A549 (cell line): ENCODE measurements at regions not wholly inside any gene's neighbourhood (a gene's known extent, or its start where the extent isn't known, plus 50 kb on each side); places are given as distances from the start of the nearest gene placed in this dataset.

Experiments used
- ATAC-seq, 2 experiments: fragments of 200-7000 bp in 1 of 2; fragments of >200 bp in 1 of 2; cut with Nextera tagmentation in 1 of 2; cut with Tn5 transposase in 1 of 2; 3 replicates each; pipeline versions ENCODE4 v1.8.0 to v1.9.1; 2018 to 2020; ENCODE audit warnings: mild to moderate bottlenecking in 1 of 2, moderate library complexity in 1 of 2
- CTCF ChIA-PET: fragments of 300-600 bp; sonication (Branson Sonifier 250); formaldehyde crosslinking; extraction: SDS; loops from one replicate; lab custom pipeline; 2021; ENCODE audit warnings: antibody characterized with exemption, inconsistent platforms; lab: Yijun Ruan, JAX
- POLR2A ChIA-PET: fragments of 350-600 bp; formaldehyde crosslinking; extraction: SDS; loops from one replicate; lab custom pipeline; 2021; ENCODE audit warnings: antibody characterized with exemption, inconsistent platforms; lab: Yijun Ruan, JAX
- DNase-seq, 2 experiments: peaks; one replicate each; pipeline versions ENCODE4 v3.0.0 to v3.0.0-alpha.2; 2011 to 2016; ENCODE audit warnings: low read depth in 1 of 2, low spot score in 1 of 2
- FAIRE-seq: peaks from 2 replicates; lab custom pipeline; 2011; peaks lifted over from hg19 to GRCh38; lab: Jason Lieb, UNC
- H3K27ac ChIP-seq, 2 experiments: fragments of >200 bp; sonication (Bioruptor Twin); formaldehyde crosslinking; 3 replicates each; pipeline ENCODE4 v1.5.1; 2016 to 2017
- H3K4me1 ChIP-seq: fragments of >200 bp; sonication (Bioruptor Twin); formaldehyde crosslinking; 3 replicates; pipeline ENCODE4 v1.6.1; 2016
- H3K4me2 ChIP-seq: fragments of >200 bp; sonication (Bioruptor Twin); formaldehyde crosslinking; 3 replicates; pipeline ENCODE4 v1.6.1; 2016
- H3K4me3 ChIP-seq: fragments of >200 bp; sonication (Bioruptor Twin); formaldehyde crosslinking; 3 replicates; pipeline ENCODE4 v1.5.1; 2016
- H3K9me3 ChIP-seq: fragments of >200 bp; sonication (Bioruptor Twin); formaldehyde crosslinking; 3 replicates; pipeline ENCODE4 v1.6.1; 2016
- BHLHE40 ChIP-seq: IDR thresholded peaks from 2 replicates; pipeline ENCODE4 v1.6.1; 2012; ENCODE audit warnings: low read depth, low read length, inconsistent platforms
- CBX8 ChIP-seq: fragments of 200-600 bp; sonication (generic); IDR thresholded peaks from 2 replicates; pipeline ENCODE4 v1.6.1; 2016
- CHD2 ChIP-seq: fragments of 150-350 bp; IDR thresholded peaks from 2 replicates; pipeline ENCODE4 v1.6.1; 2014; ENCODE audit warnings: low read length; ENCODE audit not compliant: partially characterized antibody
- EHMT2 ChIP-seq: fragments of 200-600 bp; sonication (generic); IDR thresholded peaks from 2 replicates; pipeline ENCODE4 v1.6.1; 2016; ENCODE audit warnings: antibody characterized with exemption, low read depth, mild to moderate bottlenecking, moderate library complexity
- FOSL2 ChIP-seq, 2 experiments: fragments of 450-650 bp in 1 of 2; fragments of >200 bp in 1 of 2; sonication (Bioruptor Twin) in 1 of 2; formaldehyde crosslinking; IDR thresholded peaks; 2 replicates each; pipeline versions ENCODE4 v1.5.0 to v1.6.1; 2016 to 2020; ENCODE audit warnings: mild to moderate bottlenecking in 1 of 2, moderate library complexity in 1 of 2
- GATA3 ChIP-seq: IDR thresholded peaks from 2 replicates; pipeline ENCODE4 v1.6.1; 2012; ENCODE audit warnings: borderline replicate concordance
- HDAC2 ChIP-seq: fragments of 200-600 bp; sonication (generic); IDR thresholded peaks from 2 replicates; pipeline ENCODE4 v1.6.1; 2016
- HEYL ChIP-seq: fragments of 250-450 bp; sonication (Bioruptor Pico); IDR thresholded peaks from 2 replicates; pipeline ENCODE4 v1.8.0; 2021; ENCODE audit warnings: mild to moderate bottlenecking, moderate library complexity
- HOXA7 ChIP-seq: fragments of 250-450 bp; sonication (Bioruptor Pico); IDR thresholded peaks from 2 replicates; pipeline ENCODE4 v1.5.0; 2020; ENCODE audit warnings: mild to moderate bottlenecking, moderate library complexity
- HOXB13 ChIP-seq: fragments of 250-450 bp; sonication (Bioruptor Pico); IDR thresholded peaks from 2 replicates; pipeline ENCODE4 v1.5.0; 2020; ENCODE audit warnings: low read depth, mild to moderate bottlenecking, moderate library complexity
- HOXB5 ChIP-seq: fragments of 250-450 bp; sonication (Bioruptor Pico); IDR thresholded peaks from 2 replicates; pipeline ENCODE4 v1.5.0; 2020; ENCODE audit warnings: mild to moderate bottlenecking, moderate library complexity
- KDM1A ChIP-seq: fragments of 200-600 bp; sonication (generic); IDR thresholded peaks from 2 replicates; pipeline ENCODE4 v1.6.1; 2016; ENCODE audit warnings: low read depth, mild to moderate bottlenecking
- KDM5A ChIP-seq: fragments of 200-600 bp; sonication (generic); IDR thresholded peaks from 2 replicates; pipeline ENCODE4 v1.6.1; 2016; ENCODE audit warnings: antibody characterized with exemption, mild to moderate bottlenecking
- MAZ ChIP-seq: fragments of 150-350 bp; IDR thresholded peaks from 2 replicates; pipeline ENCODE4 v1.6.1; 2014; ENCODE audit warnings: antibody characterized with exemption, low read depth, low read length, borderline replicate concordance
- NR3C1 ChIP-seq: fragments of >200 bp; sonication (Bioruptor Twin); formaldehyde crosslinking; IDR thresholded peaks from 3 replicates; pipeline ENCODE4 v1.6.1; 2017
- POLR2A ChIP-seq: IDR thresholded peaks from 2 replicates; pipeline ENCODE4 v1.6.1; 2012; ENCODE audit warnings: mild to moderate bottlenecking, low read length
- POLR2AphosphoS2 ChIP-seq: conservative IDR thresholded peaks from 2 replicates; pipeline ENCODE4 v1.6.1; 2012; ENCODE audit warnings: low read length, improper control_type of control experiment, inconsistent platforms
- RAD21 ChIP-seq, 2 experiments: fragments of >200 bp in 1 of 2; sonication (Bioruptor Twin) in 1 of 2; formaldehyde crosslinking in 1 of 2; IDR thresholded peaks in 1 of 2; conservative IDR thresholded peaks in 1 of 2; 2 replicates in 1 of 2; 3 replicates in 1 of 2; pipeline ENCODE4 v1.6.1; 2012 to 2018; ENCODE audit warnings: inconsistent platforms in 1 of 2
- RCOR1 ChIP-seq: fragments of 150-350 bp; IDR thresholded peaks from 2 replicates; pipeline ENCODE4 v1.6.1; 2014; ENCODE audit warnings: antibody characterized with exemption, low read length, low read depth
- RFX5 ChIP-seq: fragments of 450-650 bp; IDR thresholded peaks from 2 replicates; pipeline ENCODE4 v1.7.1; 2014; ENCODE audit warnings: antibody characterized with exemption, mild to moderate bottlenecking, moderate library complexity
- RNF2 ChIP-seq: fragments of 200-600 bp; sonication (generic); IDR thresholded peaks from 2 replicates; pipeline ENCODE4 v1.6.1; 2016; ENCODE audit warnings: low read depth, mild to moderate bottlenecking, antibody characterized with exemption, moderate library complexity, borderline replicate concordance
- SREBF2 ChIP-seq: fragments of 450-650 bp; IDR thresholded peaks from 2 replicates; pipeline ENCODE4 v1.6.1; 2014; ENCODE audit warnings: mild to moderate bottlenecking, moderate library complexity
- TFCP2L1 ChIP-seq: fragments of 250-450 bp; sonication (Bioruptor Pico); IDR thresholded peaks from 2 replicates; pipeline ENCODE4 v1.5.0; 2021; ENCODE audit warnings: mild to moderate bottlenecking
- TP53 ChIP-seq: fragments of 250-450 bp; sonication (Bioruptor Pico); IDR thresholded peaks from 2 replicates; pipeline ENCODE4 v1.5.0; 2021; ENCODE audit warnings: mild to moderate bottlenecking, moderate library complexity
- ZNF302 ChIP-seq: fragments of 250-450 bp; sonication (Bioruptor Pico); IDR thresholded peaks from 2 replicates; pipeline ENCODE4 v1.9.0; 2021; ENCODE audit warnings: inconsistent platforms, mild to moderate bottlenecking, moderate library complexity
- ZSCAN20 ChIP-seq: fragments of 250-450 bp; sonication (Bioruptor Pico); IDR thresholded peaks from 2 replicates; pipeline ENCODE4 v1.8.0; 2022; ENCODE audit warnings: mild to moderate bottlenecking, moderate library complexity
- WGBS: methylation state at CpG from one replicate; pipeline ENCODE4 v1.1.6; 2017; ENCODE audit errors: missing lambda C conversion rate; 5-methylcytosine and 5-hydroxymethylcytosine counted together
- TF ChIP-seq, protein P1 (sequence below): fragments of 200-600 bp; sonication (generic); IDR thresholded peaks from 2 replicates; pipeline ENCODE4 v1.6.1; 2016; ENCODE audit warnings: antibody characterized with exemption, mild to moderate bottlenecking, moderate library complexity
- TF ChIP-seq, protein P2 (sequence below): IDR thresholded peaks from 2 replicates; pipeline ENCODE4 v1.6.1; 2012; ENCODE audit warnings: low read depth, borderline replicate concordance
- TF ChIP-seq, protein P3 (sequence below): fragments of 450-650 bp; IDR thresholded peaks from 2 replicates; pipeline ENCODE4 v1.6.1; 2014; ENCODE audit warnings: antibody characterized with exemption
- TF ChIP-seq, protein P4 (sequence below): fragments of >200 bp; sonication (Bioruptor Twin); formaldehyde crosslinking; IDR thresholded peaks from 3 replicates; pipeline ENCODE4 v1.5.1; 2016
- TF ChIP-seq, protein P5 (sequence below): fragments of 250-450 bp; sonication (Bioruptor Pico); IDR thresholded peaks from 2 replicates; pipeline ENCODE4 v1.5.0; 2021; ENCODE audit warnings: mild to moderate bottlenecking, moderate library complexity, borderline replicate concordance

DNA sequence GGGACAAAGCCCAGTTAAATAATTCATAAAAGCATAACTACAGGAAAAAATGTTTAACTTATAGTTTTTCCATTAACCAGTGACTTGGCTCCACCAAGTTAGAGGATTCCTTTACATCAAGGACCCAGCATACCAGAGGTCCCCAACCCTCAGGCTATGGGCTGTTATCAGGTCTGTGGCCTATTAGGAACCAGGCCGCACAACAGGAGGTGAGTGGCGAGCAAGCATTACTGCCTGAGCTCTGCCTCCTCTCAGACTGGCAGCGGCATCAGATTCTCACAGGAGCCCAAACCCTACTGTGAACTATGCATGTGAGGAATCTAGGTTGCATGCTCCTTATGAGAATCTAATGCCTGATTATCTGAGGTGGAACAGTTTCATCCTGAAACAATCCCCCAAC, 303.1 kb downstream of the ELAVL2 start:
- ATAC-seq: no peak
- Histone ChIP-seq H3K4me1 (no peaks in the 10 kb centered on the region), H3K27ac (no peak overlapping the region), H3K9me3 (no peaks in the 10 kb centered on the region), H3K4me2 (no peak overlapping the region), H3K4me3 (no peak overlapping the region)
- FAIRE-seq: no peak
- ChIA-PET POLR2A (no interaction called here), CTCF (no interaction called here)
- 30% methylated on average over 3 of the region's 3 CpGs for WGBS
- DNase-seq: no peak
- TF ChIP-seq POLR2A: no peak
- TF ChIP-seq POLR2AphosphoS2: no peak
- TF ChIP-seq ZSCAN20 (CRISPR knock-in tag): no peak
- TF ChIP-seq RAD21 (conservative IDR thresholded peaks at IDR 0.05 in 1 of 2, IDR thresholded peaks at IDR 0.05 in 1 of 2): no peak
- TF ChIP-seq RNF2: no peak
- TF ChIP-seq FOSL2 (IDR thresholded peaks at IDR 0.05): no peak
- TF ChIP-seq FOSL2 (CRISPR knock-in tag; IDR thresholded peaks at IDR 0.05): no peak
- TF ChIP-seq HEYL (CRISPR knock-in tag): no peak
- TF ChIP-seq HOXA7 (CRISPR knock-in tag): no peak
- TF ChIP-seq MAZ: no peak
- TF ChIP-seq EHMT2: no peak
- no peak for TF ChIP-seq HOXB5 (CRISPR knock-in tag)
- TF ChIP-seq HOXB13: no peak
- TF ChIP-seq SREBF2: no peak
- TF ChIP-seq, protein P1, sequence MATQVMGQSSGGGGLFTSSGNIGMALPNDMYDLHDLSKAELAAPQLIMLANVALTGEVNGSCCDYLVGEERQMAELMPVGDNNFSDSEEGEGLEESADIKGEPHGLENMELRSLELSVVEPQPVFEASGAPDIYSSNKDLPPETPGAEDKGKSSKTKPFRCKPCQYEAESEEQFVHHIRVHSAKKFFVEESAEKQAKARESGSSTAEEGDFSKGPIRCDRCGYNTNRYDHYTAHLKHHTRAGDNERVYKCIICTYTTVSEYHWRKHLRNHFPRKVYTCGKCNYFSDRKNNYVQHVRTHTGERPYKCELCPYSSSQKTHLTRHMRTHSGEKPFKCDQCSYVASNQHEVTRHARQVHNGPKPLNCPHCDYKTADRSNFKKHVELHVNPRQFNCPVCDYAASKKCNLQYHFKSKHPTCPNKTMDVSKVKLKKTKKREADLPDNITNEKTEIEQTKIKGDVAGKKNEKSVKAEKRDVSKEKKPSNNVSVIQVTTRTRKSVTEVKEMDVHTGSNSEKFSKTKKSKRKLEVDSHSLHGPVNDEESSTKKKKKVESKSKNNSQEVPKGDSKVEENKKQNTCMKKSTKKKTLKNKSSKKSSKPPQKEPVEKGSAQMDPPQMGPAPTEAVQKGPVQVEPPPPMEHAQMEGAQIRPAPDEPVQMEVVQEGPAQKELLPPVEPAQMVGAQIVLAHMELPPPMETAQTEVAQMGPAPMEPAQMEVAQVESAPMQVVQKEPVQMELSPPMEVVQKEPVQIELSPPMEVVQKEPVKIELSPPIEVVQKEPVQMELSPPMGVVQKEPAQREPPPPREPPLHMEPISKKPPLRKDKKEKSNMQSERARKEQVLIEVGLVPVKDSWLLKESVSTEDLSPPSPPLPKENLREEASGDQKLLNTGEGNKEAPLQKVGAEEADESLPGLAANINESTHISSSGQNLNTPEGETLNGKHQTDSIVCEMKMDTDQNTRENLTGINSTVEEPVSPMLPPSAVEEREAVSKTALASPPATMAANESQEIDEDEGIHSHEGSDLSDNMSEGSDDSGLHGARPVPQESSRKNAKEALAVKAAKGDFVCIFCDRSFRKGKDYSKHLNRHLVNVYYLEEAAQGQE: no peak
- TF ChIP-seq, protein P2, sequence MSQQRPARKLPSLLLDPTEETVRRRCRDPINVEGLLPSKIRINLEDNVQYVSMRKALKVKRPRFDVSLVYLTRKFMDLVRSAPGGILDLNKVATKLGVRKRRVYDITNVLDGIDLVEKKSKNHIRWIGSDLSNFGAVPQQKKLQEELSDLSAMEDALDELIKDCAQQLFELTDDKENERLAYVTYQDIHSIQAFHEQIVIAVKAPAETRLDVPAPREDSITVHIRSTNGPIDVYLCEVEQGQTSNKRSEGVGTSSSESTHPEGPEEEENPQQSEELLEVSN: no peak
- TF ChIP-seq RFX5: no peak
- TF ChIP-seq, protein P3, sequence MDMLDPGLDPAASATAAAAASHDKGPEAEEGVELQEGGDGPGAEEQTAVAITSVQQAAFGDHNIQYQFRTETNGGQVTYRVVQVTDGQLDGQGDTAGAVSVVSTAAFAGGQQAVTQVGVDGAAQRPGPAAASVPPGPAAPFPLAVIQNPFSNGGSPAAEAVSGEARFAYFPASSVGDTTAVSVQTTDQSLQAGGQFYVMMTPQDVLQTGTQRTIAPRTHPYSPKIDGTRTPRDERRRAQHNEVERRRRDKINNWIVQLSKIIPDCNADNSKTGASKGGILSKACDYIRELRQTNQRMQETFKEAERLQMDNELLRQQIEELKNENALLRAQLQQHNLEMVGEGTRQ: no peak
- TF ChIP-seq GATA3: no peak
- no peak for TF ChIP-seq CHD2
- no peak for TF ChIP-seq TP53 (CRISPR knock-in tag)

DNA sequence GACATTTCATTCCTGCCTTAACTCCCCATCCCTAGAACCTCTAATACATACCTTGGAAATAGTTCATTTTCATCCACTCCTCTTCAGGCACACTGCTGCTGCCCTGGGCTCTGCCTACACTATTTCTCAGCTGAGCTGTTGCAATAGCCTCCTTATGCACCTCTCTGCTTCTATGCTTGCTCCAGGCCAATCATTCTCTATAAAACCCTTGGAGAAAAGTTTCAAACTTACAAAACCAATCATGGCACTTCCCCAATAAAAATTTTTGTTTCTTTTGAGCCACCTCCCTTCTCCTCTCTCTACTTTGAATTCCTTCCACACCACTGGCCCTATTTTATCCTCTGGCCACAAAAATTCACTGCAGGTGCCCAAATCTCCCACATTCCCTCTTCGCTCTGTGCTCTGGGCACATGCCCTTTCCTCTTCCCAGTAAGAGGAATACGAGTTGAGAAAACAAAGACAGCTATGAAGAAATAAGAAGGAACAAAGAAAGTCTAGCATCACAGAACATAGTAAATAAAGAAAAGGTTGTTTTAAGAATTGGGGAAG, 301.4 kb downstream of the ELAVL2 start:
- TF ChIP-seq RFX5: no peak
- TF ChIP-seq, protein P4, sequence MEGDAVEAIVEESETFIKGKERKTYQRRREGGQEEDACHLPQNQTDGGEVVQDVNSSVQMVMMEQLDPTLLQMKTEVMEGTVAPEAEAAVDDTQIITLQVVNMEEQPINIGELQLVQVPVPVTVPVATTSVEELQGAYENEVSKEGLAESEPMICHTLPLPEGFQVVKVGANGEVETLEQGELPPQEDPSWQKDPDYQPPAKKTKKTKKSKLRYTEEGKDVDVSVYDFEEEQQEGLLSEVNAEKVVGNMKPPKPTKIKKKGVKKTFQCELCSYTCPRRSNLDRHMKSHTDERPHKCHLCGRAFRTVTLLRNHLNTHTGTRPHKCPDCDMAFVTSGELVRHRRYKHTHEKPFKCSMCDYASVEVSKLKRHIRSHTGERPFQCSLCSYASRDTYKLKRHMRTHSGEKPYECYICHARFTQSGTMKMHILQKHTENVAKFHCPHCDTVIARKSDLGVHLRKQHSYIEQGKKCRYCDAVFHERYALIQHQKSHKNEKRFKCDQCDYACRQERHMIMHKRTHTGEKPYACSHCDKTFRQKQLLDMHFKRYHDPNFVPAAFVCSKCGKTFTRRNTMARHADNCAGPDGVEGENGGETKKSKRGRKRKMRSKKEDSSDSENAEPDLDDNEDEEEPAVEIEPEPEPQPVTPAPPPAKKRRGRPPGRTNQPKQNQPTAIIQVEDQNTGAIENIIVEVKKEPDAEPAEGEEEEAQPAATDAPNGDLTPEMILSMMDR: no peak
- no peak for TF ChIP-seq SREBF2
- TF ChIP-seq HDAC2: no peak
- no peak for TF ChIP-seq MAZ
- TF ChIP-seq KDM5A: no peak
- TF ChIP-seq HEYL (CRISPR knock-in tag): no peak
- TF ChIP-seq, protein P5, sequence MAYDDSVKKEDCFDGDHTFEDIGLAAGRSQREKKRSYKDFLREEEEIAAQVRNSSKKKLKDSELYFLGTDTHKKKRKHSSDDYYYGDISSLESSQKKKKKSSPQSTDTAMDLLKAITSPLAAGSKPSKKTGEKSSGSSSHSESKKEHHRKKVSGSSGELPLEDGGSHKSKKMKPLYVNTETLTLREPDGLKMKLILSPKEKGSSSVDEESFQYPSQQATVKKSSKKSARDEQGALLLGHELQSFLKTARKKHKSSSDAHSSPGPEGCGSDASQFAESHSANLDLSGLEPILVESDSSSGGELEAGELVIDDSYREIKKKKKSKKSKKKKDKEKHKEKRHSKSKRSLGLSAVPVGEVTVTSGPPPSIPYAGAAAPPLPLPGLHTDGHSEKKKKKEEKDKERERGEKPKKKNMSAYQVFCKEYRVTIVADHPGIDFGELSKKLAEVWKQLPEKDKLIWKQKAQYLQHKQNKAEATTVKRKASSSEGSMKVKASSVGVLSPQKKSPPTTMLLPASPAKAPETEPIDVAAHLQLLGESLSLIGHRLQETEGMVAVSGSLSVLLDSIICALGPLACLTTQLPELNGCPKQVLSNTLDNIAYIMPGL (CRISPR knock-in tag): no peak
- TF ChIP-seq RCOR1: no peak
- TF ChIP-seq CBX8: no peak
- no peak for TF ChIP-seq BHLHE40
- TF ChIP-seq RAD21 (conservative IDR thresholded peaks at IDR 0.05 in 1 of 2, IDR thresholded peaks at IDR 0.05 in 1 of 2): no peak
- TF ChIP-seq KDM1A: no peak
- no peak for TF ChIP-seq NR3C1
- no peak for TF ChIP-seq TFCP2L1 (CRISPR knock-in tag)
- no peak for TF ChIP-seq ZNF302 (CRISPR knock-in tag)
- no peak for TF ChIP-seq TP53 (CRISPR knock-in tag)
- Histone ChIP-seq H3K27ac (no peak overlapping the region), H3K9me3 (no peaks in the 10 kb centered on the region), H3K4me2 (no peak overlapping the region), H3K4me1 (no peaks in the 10 kb centered on the region), H3K4me3 (no peak overlapping the region)
- no peak for FAIRE-seq
- DNase-seq: no peak
- no peak for ATAC-seq
- whole genome bisulfite sequencing: 0% methylated on average over 2 of the region's 2 CpGs
- POLR2A ChIA-PET: no interaction called here
- CTCF ChIA-PET: no interaction called here
